Adrenal gland (tissue), 9 donors: ENCODE measurements at regions not wholly inside any gene's neighbourhood (a gene's known extent, or its start where the extent isn't known, plus 50 kb on each side); places are given as distances from the start of the nearest gene placed in this dataset.

Experiments used
- DNase-seq, 7 donors: peaks; one replicate each; pipeline ENCODE4 v3.0.0-alpha.2; 2019 to 2020
- H3K27ac ChIP-seq, 5 donors: fragments of 200-600 bp; sonication (generic) in 4 of 5; 1 replicate in 3 of 5; 2 replicates in 2 of 5; pipeline versions ENCODE4 v1.5.1 to v1.8.0; 2016 to 2020; ENCODE audit warnings: mild to moderate bottlenecking in 1 of 5
- H3K27me3 ChIP-seq: fragments of 200-600 bp; 2 replicates; pipeline ENCODE4 v1.8.0; 2021
- H3K36me3 ChIP-seq, 2 donors: fragments of 200-600 bp; replicated peaks in 1 of 2; 1 replicate in 1 of 2; 2 replicates in 1 of 2; pipeline versions ENCODE4 v1.5.1 to v1.8.0; 2018 to 2022
- H3K4me1 ChIP-seq, 2 donors: fragments of 200-600 bp; replicated peaks in 1 of 2; 1 replicate in 1 of 2; 2 replicates in 1 of 2; pipeline versions ENCODE4 v1.5.1 to v1.8.0; 2018 to 2021
- H3K4me3 ChIP-seq, 4 donors: fragments of 200-600 bp; sonication (generic) in 3 of 4; one replicate each; pipeline ENCODE4 v1.5.1; 2016 to 2018
- H3K9me3 ChIP-seq, 3 donors: fragments of 200-600 bp; sonication (generic) in 1 of 3; replicated peaks in 1 of 3; 1 replicate in 2 of 3; 2 replicates in 1 of 3; pipeline versions ENCODE4 v1.5.1 to v1.8.0; 2016 to 2021
- CTCF ChIP-seq, 6 experiments: fragments of 450-650 bp in 4 of 6; fragments of 200-600 bp in 2 of 6; sonication (generic) in 1 of 6; IDR thresholded peaks; 1 replicate in 5 of 6; 2 replicates in 1 of 6; pipeline versions ENCODE4 v1.5.1 to v1.8.0; 2016 to 2021; ENCODE audit warnings: antibody characterized with exemption in 6 of 6, mild to moderate bottlenecking in 2 of 6, moderate library complexity in 1 of 6
- POLR2A ChIP-seq, 2 donors: fragments of 450-650 bp; IDR thresholded peaks; one replicate each; pipeline ENCODE4 v1.6.1; 2017; ENCODE audit warnings: antibody characterized with exemption in 2 of 2, mild to moderate bottlenecking in 2 of 2, moderate library complexity in 1 of 2
- WGBS, 4 donors: extraction: QIAGEN DNeasy Blood & Tissue Kit in 2 of 4; methylation state at CpG; one replicate each; pipeline versions ENCODE4 v1.1.5 to v1.1.7; 2013 to 2017; 5-methylcytosine and 5-hydroxymethylcytosine counted together
- intact Hi-C, 2 donors: fragments of 100-400 bp; cut with DNase I; formaldehyde crosslinking; loops; one replicate each; pipeline versions ENCODE4 v1.14.1 to v1.15.0; 2022 to 2023
- donor health status: healthy with polysubstance abuse.
- donor health status: Bipolar disorder and iron deficiency.
- donor health status: DM: yes; HTN: yes; CAD: no.
- donor health status: DM: no; HTN: no; CAD: no.
- donor health status: DM: no; HTN: no; CAD: no.

- Histone ChIP-seq H3K9me3 (no peaks in the 10 kb centered on the region), H3K4me1 (no peaks in the 10 kb centered on the region), H3K4me3 (no peak overlapping the region), H3K36me3 (no peaks in the 10 kb centered on the region), H3K27me3 (no peaks in the 10 kb centered on the region), H3K27ac (no peak overlapping the region)
- WGBS, 4 donors = 83 to 95% (median 85%) methylated on average over 2 of the region's 2 CpGs
- intact Hi-C loops = no loop called here
- TF ChIP-seq POLR2A (IDR thresholded peaks at IDR 0.05) (no peak), CTCF (IDR thresholded peaks at IDR 0.05) (no peak)
- DNase-seq = no peak
Observed at GRCh38 chr2:181281206-181281832, 175.9 kb upstream of the ITGA4 start.

GRCh38 chr2:181285116-181285515 is 172.1 kb upstream of the ITGA4 start:
- no peak for DNase-seq
- no peaks in the 10 kb centered on the region for H3K9me3 ChIP-seq
- intact Hi-C loops = no loop called here
- WGBS, 4 donors = 23 to 58% (median 39%) methylated on average over 3 of the region's 3 CpGs
- no peaks in the 10 kb centered on the region for H3K27me3 ChIP-seq
- no peak for TF ChIP-seq CTCF (IDR thresholded peaks at IDR 0.05)
- TF ChIP-seq POLR2A (IDR thresholded peaks at IDR 0.05) = no peak
- H3K4me1 ChIP-seq = no peaks in the 10 kb centered on the region
- no peaks in the 10 kb centered on the region for H3K36me3 ChIP-seq
- no peak overlapping the region for H3K4me3 ChIP-seq
- no peak overlapping the region for H3K27ac ChIP-seq

- Histone ChIP-seq H3K4me3 (no peak overlapping the region), H3K9me3 (no peaks in the 10 kb centered on the region), H3K4me1 (no peaks in the 10 kb centered on the region), H3K36me3 (no peaks in the 10 kb centered on the region), H3K27ac (no peak overlapping the region), H3K27me3 (no peaks in the 10 kb centered on the region)
- no peak for TF ChIP-seq POLR2A (IDR thresholded peaks at IDR 0.05)
- no peak for TF ChIP-seq CTCF (IDR thresholded peaks at IDR 0.05)
- intact Hi-C loops = no loop called here
- no peak for DNase-seq
- 85 to 90% (median 87%) methylated on average over 3 of the region's 3 CpGs for WGBS, 4 donors
Observed at GRCh38 chr2:181289698-181290097, 167.5 kb upstream of the ITGA4 start.

GRCh38 chr2:181290182-181290581 is 167.0 kb upstream of the ITGA4 start:
- Histone ChIP-seq H3K4me3 (no peak overlapping the region), H3K4me1 (no peaks in the 10 kb centered on the region), H3K36me3 (no peaks in the 10 kb centered on the region), H3K9me3 (no peaks in the 10 kb centered on the region), H3K27me3 (no peaks in the 10 kb centered on the region), H3K27ac (no peak overlapping the region)
- no peak for DNase-seq
- intact Hi-C loops = no loop called here
- TF ChIP-seq CTCF (IDR thresholded peaks at IDR 0.05) = no peak
- WGBS, 4 donors = 77 to 80% (median 80%) methylated on average over 1 of the region's 1 CpG
